ENCODE measurements at regions not wholly inside any gene's neighbourhood (a gene's known extent, or its start where the extent isn't known, plus 50 kb on each side); places are given as distances from the start of the nearest gene placed in this dataset.

DNA sequence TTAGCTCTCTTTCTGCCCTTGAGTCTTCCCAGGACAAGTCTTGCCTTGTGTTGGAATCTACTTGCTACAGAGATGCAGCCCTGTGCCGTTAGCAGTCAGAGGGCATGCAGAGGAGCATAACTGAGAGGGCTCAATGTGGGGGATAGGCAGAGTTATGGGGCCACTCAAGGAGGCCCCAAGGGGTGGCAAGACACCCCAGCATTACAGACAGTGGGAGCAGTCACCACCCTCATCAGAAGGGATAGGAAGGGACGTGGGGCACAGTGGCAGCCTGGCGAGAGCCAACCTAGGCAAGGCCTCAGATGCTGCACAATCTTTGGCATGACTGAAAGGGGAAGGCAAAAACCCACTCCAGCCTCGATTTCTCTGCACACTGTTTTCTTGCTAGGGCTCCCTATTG lies 169.1 kb downstream of the TMEM18 start:
- no peak for DNase-seq

- DNase-seq, result no peak
Observed at GRCh38 chr2:506866-507265, 170.3 kb downstream of the TMEM18 start.

DNA sequence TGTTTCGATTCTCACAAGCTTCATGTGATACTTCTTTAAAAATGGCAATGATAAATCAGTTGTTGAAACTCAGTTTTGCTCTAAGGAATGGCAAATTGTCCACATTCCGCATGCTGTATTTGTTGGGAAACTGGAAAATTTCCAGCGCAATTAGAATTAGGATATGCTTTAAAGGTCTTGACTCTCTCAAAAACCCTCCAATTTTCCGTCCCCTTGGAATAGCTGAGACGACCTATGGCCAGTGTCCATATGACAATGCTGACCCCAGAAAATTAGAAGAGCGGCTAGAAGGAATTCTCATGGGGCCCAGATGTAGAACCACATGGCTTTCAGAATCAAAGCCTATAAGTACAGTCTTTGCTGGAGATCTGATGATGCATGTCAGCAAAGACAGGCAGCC lies 170.8 kb downstream of the TMEM18 start:
- no peak for DNase-seq

- no peak for DNase-seq
Observed at GRCh38 chr2:505941-506340, 171.3 kb downstream of the TMEM18 start.

- DNase-seq, result no peak
Observed at GRCh38 chr2:503288-503999, 173.8 kb downstream of the TMEM18 start.

DNA sequence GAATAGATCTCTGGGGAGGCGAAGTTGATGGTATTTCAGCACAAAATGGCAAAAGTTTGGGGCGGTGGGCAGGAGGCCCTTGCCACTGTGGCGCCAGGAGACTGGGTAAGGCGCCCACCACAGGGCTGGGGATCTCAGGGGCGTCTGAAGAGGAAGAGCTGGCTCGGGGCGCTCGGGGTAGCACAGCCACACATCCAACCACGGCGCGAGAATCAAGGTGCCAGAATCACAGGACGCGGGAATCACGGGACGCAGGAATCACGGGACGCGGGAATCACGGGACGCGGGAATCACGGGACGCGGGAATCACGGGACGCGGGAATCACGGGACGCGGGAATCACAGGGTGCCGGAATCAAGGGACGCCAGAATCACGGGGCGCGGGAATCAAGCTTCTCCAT lies 174.4 kb downstream of the TMEM18 start:
- no peak for DNase-seq

DNA sequence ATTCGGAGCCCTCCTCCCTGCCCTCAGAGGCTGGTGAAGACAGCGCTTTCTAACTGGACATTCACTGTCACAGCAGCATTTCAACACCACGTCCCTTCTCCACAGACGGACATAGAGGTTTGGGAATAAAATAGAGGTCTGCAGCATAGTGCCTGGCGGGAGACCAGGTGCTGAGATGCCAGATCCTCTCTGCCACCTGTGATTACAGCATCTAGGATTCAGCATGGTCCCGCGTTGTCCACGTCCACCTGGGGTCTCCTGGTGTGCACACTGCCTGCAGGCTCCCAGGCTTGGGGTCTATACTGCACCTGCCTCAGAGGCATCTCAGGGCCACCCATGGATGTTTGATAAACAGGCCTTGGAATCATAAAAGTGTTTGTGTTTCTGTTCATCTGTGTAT lies 175.5 kb downstream of the TMEM18 start:
- no peak for DNase-seq

GRCh38 chr2:501130-501529 lies 176.1 kb downstream of the TMEM18 start:
- DNase-seq, result no peak

DNA sequence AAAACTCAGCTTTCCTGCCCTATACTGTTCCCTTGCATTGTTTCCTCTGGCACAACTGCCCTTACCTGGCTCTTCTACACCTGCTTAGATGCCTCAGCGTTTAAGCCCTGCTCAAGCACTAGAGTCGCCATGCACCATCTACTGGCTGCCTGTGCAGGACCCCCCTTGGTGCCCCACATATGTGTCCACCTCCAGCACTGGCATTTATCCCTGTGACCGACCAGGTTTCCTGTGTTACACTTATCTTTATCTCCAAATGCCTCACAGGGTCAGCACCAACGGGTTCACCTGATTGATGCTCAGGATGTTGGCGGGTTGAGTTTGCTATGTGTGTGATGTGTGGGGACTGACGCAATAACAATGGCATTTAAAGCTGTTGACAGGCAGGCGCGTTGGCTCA lies 177.5 kb downstream of the TMEM18 start:
- no peak for DNase-seq

DNA sequence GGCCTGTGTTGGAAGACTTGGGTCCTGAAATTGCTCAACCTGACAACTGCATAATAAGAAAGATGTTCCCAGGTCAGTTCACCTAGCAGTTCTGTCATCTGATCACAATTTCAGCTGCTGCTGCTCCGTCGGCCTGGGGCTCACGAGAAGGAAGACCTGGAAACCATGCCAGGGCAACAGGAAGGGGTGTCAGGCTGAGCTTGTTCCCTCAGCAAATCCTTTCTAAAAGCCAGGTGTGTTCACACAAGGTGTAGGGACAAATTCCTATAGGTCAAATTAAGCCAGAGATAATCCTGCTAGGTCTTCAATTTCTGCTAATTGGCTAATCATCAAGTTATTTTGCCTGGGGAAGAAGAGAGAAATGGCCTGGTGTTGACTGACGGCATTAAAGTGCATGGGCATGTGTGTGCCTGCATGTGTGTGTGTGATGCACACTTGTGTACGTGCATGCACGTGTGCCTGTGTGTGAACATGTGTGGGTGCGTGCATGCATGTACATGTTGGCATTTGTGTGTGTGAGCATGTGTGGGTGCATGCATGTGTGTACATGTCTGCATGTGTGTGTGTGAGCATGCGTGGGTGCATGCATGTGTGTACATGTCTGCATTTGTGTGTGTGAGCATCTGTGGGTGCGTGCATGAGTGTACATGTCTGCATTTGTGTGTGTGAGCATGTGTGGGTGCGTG lies 178.6 kb downstream of the TMEM18 start:
- DNase-seq, result no peak

DNA sequence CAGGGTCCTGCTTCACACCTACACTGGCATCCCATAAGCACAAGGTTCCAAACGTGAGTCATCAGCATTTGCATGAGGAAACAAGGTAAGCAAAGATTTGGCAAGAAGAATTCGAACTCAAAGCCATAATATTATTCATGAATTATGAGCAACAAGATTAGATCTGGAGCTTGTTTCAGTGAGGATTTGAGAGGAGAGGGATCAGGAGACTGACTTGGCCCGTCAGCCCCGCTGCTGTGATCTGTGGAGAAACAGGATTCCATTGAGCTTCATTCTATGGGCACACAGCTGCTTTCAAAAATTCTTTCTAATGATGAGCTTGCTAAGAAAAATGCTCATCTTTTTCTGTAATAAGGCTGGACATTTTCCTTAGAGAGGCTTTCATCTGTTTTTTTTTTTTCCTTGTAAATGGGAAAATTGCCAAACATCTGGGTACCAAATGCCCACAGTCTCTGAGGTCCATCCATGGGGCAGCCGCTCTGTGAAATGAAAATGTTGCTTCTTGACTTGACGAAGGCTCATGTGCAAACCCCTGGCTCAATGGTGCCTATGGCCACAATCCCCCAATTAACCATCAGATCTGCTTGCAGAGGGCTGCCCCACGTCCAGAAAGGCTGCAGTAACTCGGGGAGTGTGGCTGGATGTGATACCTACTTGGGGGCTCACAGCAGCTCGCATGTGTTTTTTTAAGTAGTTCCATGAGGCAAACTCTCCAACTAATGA lies 179.3 kb downstream of the TMEM18 start:
- no peak for DNase-seq

DNA sequence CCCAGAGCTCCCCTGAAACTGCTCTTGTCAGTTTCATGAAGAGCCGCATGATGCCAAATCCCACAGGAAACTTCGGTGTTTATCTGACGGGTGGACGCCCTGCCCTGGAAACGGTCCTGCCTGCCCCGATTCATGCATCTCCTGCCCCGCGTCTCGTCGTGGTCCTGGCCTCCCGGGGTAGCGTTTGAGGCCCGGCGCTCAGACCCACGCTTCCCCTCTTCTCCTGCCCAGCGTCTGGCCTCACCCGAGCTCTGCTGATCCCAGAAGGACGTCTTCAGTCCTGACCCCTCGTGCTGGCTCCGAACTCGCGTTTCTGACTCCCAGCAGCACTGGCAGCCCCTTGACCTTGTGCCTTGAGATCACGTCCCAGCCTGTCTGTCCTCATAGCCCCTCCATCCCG lies 180.5 kb downstream of the TMEM18 start:
- DNase-seq, result no peak

GRCh38 chr2:495745-496275 lies 181.4 kb downstream of the TMEM18 start:
- no peak for DNase-seq

DNA sequence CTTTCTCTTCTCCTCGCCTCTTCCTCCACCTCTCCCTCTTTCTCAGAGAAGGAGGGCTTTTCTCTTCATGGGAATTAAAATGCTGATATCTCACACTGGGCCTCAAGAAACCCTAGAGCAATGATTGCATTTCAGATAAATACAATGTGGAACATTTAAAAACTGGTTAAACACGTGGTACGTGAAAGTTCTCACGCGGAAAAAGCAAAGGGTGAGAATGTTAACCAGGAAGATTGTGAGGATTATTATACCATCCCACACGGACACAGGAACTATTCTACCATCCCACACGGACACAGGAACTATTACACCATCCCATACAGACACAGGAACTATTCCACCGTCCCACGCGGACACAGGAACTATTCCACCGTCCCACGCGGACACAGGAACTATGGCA lies 182.4 kb downstream of the TMEM18 start:
- DNase-seq, result no peak

GRCh38 chr2:493228-493627 lies 184.0 kb downstream of the TMEM18 start:
- no peak for DNase-seq

GRCh38 chr2:492178-492577 lies 185.0 kb downstream of the TMEM18 start:
- DNase-seq, result no peak

- DNase-seq, result no peak
Observed at GRCh38 chr2:489838-490237, 187.4 kb downstream of the TMEM18 start.

GRCh38 chr2:489084-489483 lies 188.1 kb downstream of the TMEM18 start:
- no peak for DNase-seq

DNA sequence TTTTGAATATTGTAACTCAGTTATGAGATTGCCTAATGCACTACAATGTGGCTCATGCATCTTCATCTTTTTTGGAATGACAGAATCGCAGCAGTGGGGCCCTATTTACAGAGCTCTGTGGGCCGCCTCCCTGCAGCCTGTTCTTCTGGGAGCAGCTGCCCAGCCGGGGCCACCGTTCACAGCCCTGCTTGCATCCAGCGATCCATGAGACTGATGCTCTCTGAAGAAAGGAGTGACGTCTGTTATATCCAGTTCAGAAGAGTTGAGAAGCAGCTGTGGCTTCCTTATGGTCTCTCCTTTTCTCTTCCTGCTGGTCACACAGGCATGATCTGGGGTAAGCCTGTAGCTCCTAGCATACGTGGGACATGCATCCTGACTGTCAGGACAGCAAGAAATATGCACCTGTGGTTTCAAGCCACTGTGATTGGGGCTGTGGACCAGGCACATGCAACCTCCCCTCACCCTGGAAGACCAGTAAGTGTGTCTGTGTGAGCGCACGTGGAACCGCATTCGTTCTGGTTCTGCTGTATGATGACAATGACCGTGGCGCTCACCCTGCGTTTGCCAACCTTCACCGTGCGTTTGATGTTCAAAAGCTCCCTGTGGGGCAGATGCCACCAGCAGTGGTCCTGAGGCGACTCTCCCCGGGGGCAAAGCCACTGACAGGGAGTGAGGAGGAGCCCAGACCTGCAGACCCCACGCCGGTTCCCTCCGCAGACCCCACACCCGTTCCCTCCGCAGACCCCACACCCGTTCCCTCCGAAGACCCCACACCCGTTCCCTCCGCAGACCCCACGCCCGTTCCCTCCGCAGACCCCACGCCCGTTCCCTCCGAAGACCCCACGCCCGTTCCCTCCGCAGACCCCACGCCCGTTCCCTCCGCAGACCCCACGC lies 189.8 kb downstream of the TMEM18 start:
- DNase-seq, result no peak

DNA sequence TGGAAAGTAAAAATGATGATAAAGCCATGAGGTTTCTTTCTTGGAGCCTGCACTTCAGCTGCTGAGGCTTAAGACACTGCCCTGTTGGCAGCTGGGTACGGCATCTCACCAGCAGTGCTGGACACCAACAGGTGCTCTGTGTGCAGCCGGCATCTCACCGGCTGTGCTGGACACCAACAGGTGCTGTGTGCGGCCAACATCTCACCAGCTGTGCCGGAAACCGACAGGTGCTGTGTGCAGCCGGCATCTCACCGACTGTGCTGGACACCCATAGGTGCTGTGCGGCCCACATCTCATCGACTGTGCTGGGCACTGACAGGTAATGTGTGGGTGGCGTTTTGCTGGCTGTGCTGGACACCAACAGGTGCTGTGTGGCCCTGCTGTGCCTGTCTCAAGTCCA lies 190.8 kb downstream of the TMEM18 start:
- no peak for DNase-seq

GRCh38 chr2:481388-481787 lies 193.5 kb upstream of the ALKAL2 start:
- no peak for DNase-seq

DNA sequence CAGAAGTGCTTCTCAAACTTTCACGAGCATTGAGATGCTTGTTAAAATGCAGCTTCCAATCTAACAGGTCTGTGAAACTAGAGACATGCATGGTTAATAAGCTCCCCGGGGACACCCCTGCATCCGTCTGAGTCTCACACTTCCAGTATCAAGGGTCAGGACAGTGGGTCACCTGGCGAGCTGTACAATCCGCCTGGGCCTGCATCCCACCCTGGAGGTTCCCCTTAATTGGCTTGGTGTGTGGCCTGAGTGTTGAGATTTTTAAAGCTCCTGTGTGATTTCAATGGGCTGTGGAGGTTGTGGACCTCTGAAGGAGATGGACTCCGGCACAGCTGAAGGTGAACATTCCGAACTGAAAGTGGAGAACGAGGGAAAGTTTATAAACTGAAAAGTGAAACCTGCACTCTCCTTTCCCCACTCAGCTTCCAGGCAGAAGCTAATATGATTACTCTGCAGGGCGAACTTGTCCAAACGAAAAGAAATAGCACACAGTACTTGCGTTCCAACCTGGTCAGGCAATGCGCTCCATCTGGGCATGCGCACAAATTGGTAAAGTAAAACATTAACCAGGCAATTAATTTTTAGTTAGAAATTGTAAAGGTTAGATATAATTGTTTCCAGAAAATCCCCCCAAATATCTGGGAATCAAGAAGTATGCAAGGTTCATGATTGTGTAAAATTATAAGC lies 191.7 kb upstream of the ALKAL2 start:
- no peak for DNase-seq
